ENCODE measurements at regions not wholly inside any gene's neighbourhood (a gene's known extent, or its start where the extent isn't known, plus 50 kb on each side); places are given as distances from the start of the nearest gene placed in this dataset.

- intact Hi-C loops (cut with micrococcal nuclease): no loop called here
- H3K4me3 Mint-ChIP-seq: peak overlapping the region; percentile 53
- H3K27ac Mint-ChIP-seq: peak overlapping the region; percentile 40
- TF ChIP-seq CTCF (IDR thresholded peaks at IDR 0.05): no peak
- no peaks in the 10 kb centered on the region for H3K36me3 Mint-ChIP-seq (ENCODE audit: low read depth)
- peak; percentile 23 for ATAC-seq
- ChIA-PET POLR2A (no interaction called here), CTCF (no interaction called here)
- H3K27me3 Mint-ChIP-seq: peaks cover 16% of the 10 kb centered on the region
- H3K9me3 Mint-ChIP-seq: no peaks in the 10 kb centered on the region
- peaks cover 24% of the 10 kb centered on the region for H3K4me1 Mint-ChIP-seq (ENCODE audit: low read depth)
- DNase-seq: peak; percentile 47
Observed at GRCh38 chr2:8457699-8458502, 224.0 kb upstream of the ID2 start.

GRCh38 chr2:8458503-8459459 lies 223.1 kb upstream of the ID2 start:
- no peak for TF ChIP-seq CTCF (IDR thresholded peaks at IDR 0.05)
- DNase-seq: no peak
- Mint-ChIP-seq H3K36me3 (ENCODE audit: low read depth) (no peaks in the 10 kb centered on the region), H3K4me3 (no peak overlapping the region), H3K27ac (no peak overlapping the region), H3K27me3 (peaks cover 17% of the 10 kb centered on the region), H3K9me3 (no peaks in the 10 kb centered on the region), H3K4me1 (ENCODE audit: low read depth) (peaks cover 24% of the 10 kb centered on the region)
- no peak for ATAC-seq
- intact Hi-C loops (cut with micrococcal nuclease): no loop called here
- ChIA-PET CTCF (no interaction called here), POLR2A (interaction anchor here (0.6 kb wide), 1 partner anchor 226 kb away, joined by 3 read pairs; no protein-coding TSS in a partner anchor)

GRCh38 chr2:8459474-8459873 lies 222.4 kb upstream of the ID2 start:
- CTCF ChIA-PET: interaction anchor here (0.7 kb wide), 1 partner anchor 73 kb away, joined by 3 read pairs; no protein-coding TSS in a partner anchor

GRCh38 chr2:8461341-8461740 lies 220.5 kb upstream of the ID2 start:
- Mint-ChIP-seq H3K27me3 (peaks cover 13% of the 10 kb centered on the region), H3K36me3 (ENCODE audit: low read depth) (no peaks in the 10 kb centered on the region), H3K9me3 (no peaks in the 10 kb centered on the region), H3K4me1 (ENCODE audit: low read depth) (peaks cover 13% of the 10 kb centered on the region), H3K4me3 (no peak overlapping the region), H3K27ac (no peak overlapping the region)
- DNase-seq (no peak), ATAC-seq (no peak)
- intact Hi-C loops (cut with micrococcal nuclease): no loop called here
- no peak for TF ChIP-seq CTCF (IDR thresholded peaks at IDR 0.05)
- CTCF ChIA-PET: no interaction called here
- POLR2A ChIA-PET: no interaction called here

More at GRCh38 chr2:8459474-8459873, 222.4 kb upstream of the ID2 start:
- Mint-ChIP-seq H3K36me3 (ENCODE audit: low read depth) (no peaks in the 10 kb centered on the region), H3K9me3 (no peaks in the 10 kb centered on the region), H3K4me1 (ENCODE audit: low read depth) (peaks cover 24% of the 10 kb centered on the region), H3K4me3 (no peak overlapping the region), H3K27ac (no peak overlapping the region), H3K27me3 (peaks cover 17% of the 10 kb centered on the region)
- POLR2A ChIA-PET: interaction anchor here (0.6 kb wide), 1 partner anchor 226 kb away, joined by 3 read pairs; no protein-coding TSS in a partner anchor
- DNase-seq (no peak), ATAC-seq (no peak)
- no peak for TF ChIP-seq CTCF (IDR thresholded peaks at IDR 0.05)
- intact Hi-C loops (cut with micrococcal nuclease): no loop called here
